ENCODE measurements at regions not wholly inside any gene's neighbourhood (a gene's known extent, or its start where the extent isn't known, plus 50 kb on each side); places are given as distances from the start of the nearest gene placed in this dataset.

- no peaks in the 10 kb centered on the region for H3K36me3 ChIP-seq (ENCODE audit: control insufficient read depth in 2 of 2, extremely low read depth in 1 of 2, insufficient read depth in 2 of 2, low read length in 2 of 2)
- no peaks in the 10 kb centered on the region for H3K9me3 ChIP-seq (ENCODE audit: control insufficient read depth, low read depth, low read length)
- H2AFZ ChIP-seq (ENCODE audit: control insufficient read depth, low read length) = no peak overlapping the region
- H3K9me1 ChIP-seq (ENCODE audit: control insufficient read depth, extremely low read depth, insufficient read depth, low read length) = no peaks in the 10 kb centered on the region
- no peak overlapping the region for H3K4me3 ChIP-seq (ENCODE audit: control insufficient read depth in 2 of 3, extremely low read depth in 1 of 3, insufficient read depth in 2 of 3, low read depth in 1 of 3, low read length in 3 of 3)
- DNase-seq (ENCODE audit: low read depth, low spot score) (no peak), FAIRE-seq (no peak)
- no peak for TF ChIP-seq EZH2 (IDR thresholded peaks at IDR 0.05; ENCODE audit: low read length)
- TF ChIP-seq, protein P1, sequence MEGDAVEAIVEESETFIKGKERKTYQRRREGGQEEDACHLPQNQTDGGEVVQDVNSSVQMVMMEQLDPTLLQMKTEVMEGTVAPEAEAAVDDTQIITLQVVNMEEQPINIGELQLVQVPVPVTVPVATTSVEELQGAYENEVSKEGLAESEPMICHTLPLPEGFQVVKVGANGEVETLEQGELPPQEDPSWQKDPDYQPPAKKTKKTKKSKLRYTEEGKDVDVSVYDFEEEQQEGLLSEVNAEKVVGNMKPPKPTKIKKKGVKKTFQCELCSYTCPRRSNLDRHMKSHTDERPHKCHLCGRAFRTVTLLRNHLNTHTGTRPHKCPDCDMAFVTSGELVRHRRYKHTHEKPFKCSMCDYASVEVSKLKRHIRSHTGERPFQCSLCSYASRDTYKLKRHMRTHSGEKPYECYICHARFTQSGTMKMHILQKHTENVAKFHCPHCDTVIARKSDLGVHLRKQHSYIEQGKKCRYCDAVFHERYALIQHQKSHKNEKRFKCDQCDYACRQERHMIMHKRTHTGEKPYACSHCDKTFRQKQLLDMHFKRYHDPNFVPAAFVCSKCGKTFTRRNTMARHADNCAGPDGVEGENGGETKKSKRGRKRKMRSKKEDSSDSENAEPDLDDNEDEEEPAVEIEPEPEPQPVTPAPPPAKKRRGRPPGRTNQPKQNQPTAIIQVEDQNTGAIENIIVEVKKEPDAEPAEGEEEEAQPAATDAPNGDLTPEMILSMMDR (optimal IDR thresholded peaks at IDR 0.05 in 1 of 3, IDR thresholded peaks at IDR 0.05 in 1 of 3, conservative IDR thresholded peaks at IDR 0.05 in 1 of 3; ENCODE audit: extremely low read depth in 1 of 3, insufficient read depth in 2 of 3, low read length in 3 of 3) = no peak
- dilution Hi-C loops (cut with MboI; ENCODE audit: extremely low pct_ligation_motif_present, low sequenced_read_pairs) = no loop called here
- H3K9ac ChIP-seq (ENCODE audit: control insufficient read depth, extremely low read depth, insufficient read depth, low read length) = no peak overlapping the region
- H3K4me1 ChIP-seq (ENCODE audit: control insufficient read depth, extremely low read depth, insufficient read depth, low read length) = no peaks in the 10 kb centered on the region
- no peak overlapping the region for H3K27ac ChIP-seq (ENCODE audit: control insufficient read depth, insufficient read depth, low read length)
- H3K79me2 ChIP-seq (ENCODE audit: control insufficient read depth, insufficient read depth, low read length) = no peaks in the 10 kb centered on the region
- H3K4me2 ChIP-seq (ENCODE audit: control insufficient read depth, extremely low read depth, insufficient read depth, low read depth, low read length) = no peak overlapping the region
- H3K27me3 ChIP-seq (ENCODE audit: control insufficient read depth, extremely low read depth, insufficient read depth, low read length) = no peaks in the 10 kb centered on the region
- no peaks in the 10 kb centered on the region for H4K20me1 ChIP-seq (ENCODE audit: control insufficient read depth, extremely low read depth, insufficient read depth, low read length)
These were observed 295.8 kb upstream of the ZNF804A start for GRCh38 chr2:184302506-184302905.

GRCh38 chr2:184304006-184304405 lies 294.3 kb upstream of the ZNF804A start:
- H3K4me3 ChIP-seq (ENCODE audit: control insufficient read depth in 2 of 3, extremely low read depth in 1 of 3, insufficient read depth in 2 of 3, low read depth in 1 of 3, low read length in 3 of 3) = no peak overlapping the region
- FAIRE-seq = no peak
- H2AFZ ChIP-seq (ENCODE audit: control insufficient read depth, low read length) = no peak overlapping the region
- no peaks in the 10 kb centered on the region for H3K79me2 ChIP-seq (ENCODE audit: control insufficient read depth, insufficient read depth, low read length)
- TF ChIP-seq EZH2 (IDR thresholded peaks at IDR 0.05; ENCODE audit: low read length) = no peak
- TF ChIP-seq, protein P1 (optimal IDR thresholded peaks at IDR 0.05 in 1 of 3, IDR thresholded peaks at IDR 0.05 in 1 of 3, conservative IDR thresholded peaks at IDR 0.05 in 1 of 3; ENCODE audit: extremely low read depth in 1 of 3, insufficient read depth in 2 of 3, low read length in 3 of 3) = no peak
- H3K4me2 ChIP-seq (ENCODE audit: control insufficient read depth, extremely low read depth, insufficient read depth, low read depth, low read length) = no peak overlapping the region
- H3K4me1 ChIP-seq (ENCODE audit: control insufficient read depth, extremely low read depth, insufficient read depth, low read length) = no peaks in the 10 kb centered on the region
- DNase-seq (ENCODE audit: low read depth, low spot score) = no peak
- dilution Hi-C loops (cut with MboI; ENCODE audit: extremely low pct_ligation_motif_present, low sequenced_read_pairs) = no loop called here
- H3K9me1 ChIP-seq (ENCODE audit: control insufficient read depth, extremely low read depth, insufficient read depth, low read length) = no peaks in the 10 kb centered on the region
- no peaks in the 10 kb centered on the region for H4K20me1 ChIP-seq (ENCODE audit: control insufficient read depth, extremely low read depth, insufficient read depth, low read length)
- H3K36me3 ChIP-seq (ENCODE audit: control insufficient read depth in 2 of 2, extremely low read depth in 1 of 2, insufficient read depth in 2 of 2, low read length in 2 of 2) = no peaks in the 10 kb centered on the region
- no peaks in the 10 kb centered on the region for H3K27me3 ChIP-seq (ENCODE audit: control insufficient read depth, extremely low read depth, insufficient read depth, low read length)
- H3K9ac ChIP-seq (ENCODE audit: control insufficient read depth, extremely low read depth, insufficient read depth, low read length) = no peak overlapping the region
- no peaks in the 10 kb centered on the region for H3K9me3 ChIP-seq (ENCODE audit: control insufficient read depth, low read depth, low read length)
- H3K27ac ChIP-seq (ENCODE audit: control insufficient read depth, insufficient read depth, low read length) = no peak overlapping the region

Measured in keratinocyte (primary cell).